GM19099 (cell line): ENCODE measurements at regions not wholly inside any gene's neighbourhood (a gene's known extent, or its start where the extent isn't known, plus 50 kb on each side); places are given as distances from the start of the nearest gene placed in this dataset.

Source experiments
- POLR2A ChIP-seq: IDR thresholded peaks from 3 replicates; pipeline ENCODE4 v1.6.1; 2011; ENCODE audit warnings: low read depth; ENCODE audit not compliant: insufficient read length; ENCODE audit errors: extremely low read depth

- TF ChIP-seq POLR2A: no peak
Observed at GRCh38 chr2:120949027-120949956, 213.6 kb downstream of the GLI2 start.

DNA sequence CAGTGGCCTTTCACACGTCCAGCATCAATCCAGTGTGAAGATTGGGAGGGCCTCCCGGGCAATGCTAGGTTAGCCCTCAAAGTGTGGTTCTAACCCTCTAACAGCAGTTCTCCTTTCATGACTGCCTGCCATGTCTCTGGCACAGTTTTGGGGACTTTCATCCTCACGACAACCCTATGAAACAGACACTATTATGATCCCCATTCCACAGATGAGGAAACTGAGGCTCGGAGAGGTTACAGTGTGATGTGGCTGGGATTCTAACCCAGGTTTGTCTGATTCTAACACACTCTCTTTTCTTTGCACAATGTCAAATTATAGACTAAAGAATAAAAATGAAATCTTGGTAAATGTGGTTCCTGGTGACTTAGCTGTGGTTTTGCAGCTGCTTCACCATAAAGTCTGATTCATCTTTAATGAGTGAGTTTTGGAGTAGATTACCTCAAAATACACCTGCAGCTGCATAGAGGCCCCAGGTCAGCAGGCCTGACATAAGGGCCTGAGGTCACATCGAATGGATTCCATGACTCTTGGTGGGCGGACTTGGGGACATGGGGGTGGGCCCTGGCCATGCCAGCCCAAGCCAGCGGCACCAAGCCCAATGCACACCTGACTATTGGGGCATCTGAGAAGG is 214.4 kb downstream of the GLI2 start:
- no peak for TF ChIP-seq POLR2A

- no peak for TF ChIP-seq POLR2A
Observed at GRCh38 chr2:120951693-120952092, 216.0 kb downstream of the GLI2 start.

- TF ChIP-seq POLR2A: no peak
Observed at GRCh38 chr2:120952318-120952717, 216.7 kb downstream of the GLI2 start.

DNA sequence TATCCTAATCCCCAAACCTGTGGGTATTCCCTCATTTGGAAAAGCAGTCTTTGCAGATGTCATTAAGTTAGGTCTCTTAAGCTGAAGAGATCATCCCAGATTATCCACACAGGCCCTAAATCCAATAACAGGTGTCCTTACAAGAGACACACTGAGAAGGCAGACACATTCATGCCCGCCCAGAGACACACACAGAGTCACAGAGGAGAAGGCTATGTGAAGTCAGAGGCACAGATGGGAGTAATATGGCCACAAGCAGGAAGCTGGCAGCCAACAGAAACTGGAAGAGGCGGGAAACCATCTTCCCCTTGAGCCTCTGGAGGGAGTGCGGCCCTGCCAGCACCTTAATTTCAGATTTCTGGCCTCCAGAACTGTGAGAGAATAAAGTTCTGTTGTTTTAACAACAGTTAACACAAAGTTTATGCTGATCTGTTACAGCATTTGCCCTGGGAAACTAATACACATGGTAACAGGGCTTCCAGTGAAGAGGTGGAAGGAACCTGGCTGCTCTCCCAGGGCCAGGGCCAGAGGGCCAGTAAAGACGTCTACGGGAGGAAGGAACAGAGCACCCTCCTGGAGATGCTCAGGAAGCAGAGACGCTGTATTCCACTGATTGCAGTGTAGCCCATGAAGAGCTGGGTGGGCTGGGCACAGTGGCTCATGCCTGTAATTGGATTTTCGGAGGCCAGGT is 217.5 kb downstream of the GLI2 start:
- no peak for TF ChIP-seq POLR2A

GRCh38 chr2:120953843-120954584 is 218.3 kb downstream of the GLI2 start:
- no peak for TF ChIP-seq POLR2A

GRCh38 chr2:120954939-120955338 is 219.3 kb downstream of the GLI2 start:
- TF ChIP-seq POLR2A: no peak

DNA sequence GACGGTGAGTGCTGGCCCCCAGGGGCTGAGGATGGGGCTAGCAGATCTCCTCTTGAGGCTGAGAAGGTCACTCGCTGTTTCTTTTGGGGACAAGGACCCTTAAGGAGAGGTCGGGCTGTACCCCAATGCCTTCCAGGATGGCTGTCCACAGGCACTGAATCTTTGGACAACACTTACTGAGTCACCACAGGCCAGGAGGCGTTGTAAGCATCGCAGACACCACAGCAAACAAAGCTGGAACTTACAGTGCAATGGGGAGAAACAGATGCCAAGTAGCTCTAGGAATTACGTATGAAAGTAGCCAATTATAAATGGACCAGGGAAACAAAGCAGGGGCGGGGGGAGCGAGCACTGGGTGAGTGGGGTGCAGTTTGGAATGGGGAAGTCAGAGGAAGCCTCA is 219.8 kb downstream of the GLI2 start:
- no peak for TF ChIP-seq POLR2A

DNA sequence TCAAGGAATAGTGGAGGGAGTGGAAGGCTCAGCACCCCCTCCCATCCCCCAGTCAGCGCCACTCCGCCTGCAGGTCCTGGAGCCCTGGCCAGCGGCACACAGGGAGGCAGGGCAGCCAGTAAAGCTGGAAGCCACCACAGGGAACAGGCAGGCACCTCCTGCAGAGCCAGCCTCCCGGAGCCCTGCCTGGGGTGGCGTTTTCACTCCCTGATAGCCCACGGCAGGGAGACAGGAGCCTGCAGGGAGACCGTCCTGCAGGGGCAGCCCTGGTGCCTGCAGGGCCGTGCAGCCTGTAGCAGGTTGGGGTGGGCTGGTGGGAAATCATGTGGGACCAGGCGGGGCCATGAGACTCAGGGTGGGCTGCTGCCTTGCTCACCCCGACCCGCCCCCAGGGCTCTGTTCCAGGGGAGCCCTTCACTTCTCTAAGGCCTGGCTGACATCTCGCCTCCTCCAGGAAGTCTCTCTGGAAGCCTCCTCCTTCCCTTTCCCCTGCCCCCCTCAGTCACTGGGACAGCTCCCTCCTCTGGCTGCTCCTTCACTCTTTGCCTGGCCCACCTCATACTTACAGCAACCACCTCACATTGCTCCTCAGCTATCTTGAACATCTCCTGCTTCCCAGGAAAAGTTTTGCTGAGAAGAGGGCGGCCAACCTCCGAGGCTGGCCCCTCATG is 221.0 kb downstream of the GLI2 start:
- no peak for TF ChIP-seq POLR2A

- no peak for TF ChIP-seq POLR2A
Observed at GRCh38 chr2:120957905-120958304, 222.2 kb downstream of the GLI2 start.

DNA sequence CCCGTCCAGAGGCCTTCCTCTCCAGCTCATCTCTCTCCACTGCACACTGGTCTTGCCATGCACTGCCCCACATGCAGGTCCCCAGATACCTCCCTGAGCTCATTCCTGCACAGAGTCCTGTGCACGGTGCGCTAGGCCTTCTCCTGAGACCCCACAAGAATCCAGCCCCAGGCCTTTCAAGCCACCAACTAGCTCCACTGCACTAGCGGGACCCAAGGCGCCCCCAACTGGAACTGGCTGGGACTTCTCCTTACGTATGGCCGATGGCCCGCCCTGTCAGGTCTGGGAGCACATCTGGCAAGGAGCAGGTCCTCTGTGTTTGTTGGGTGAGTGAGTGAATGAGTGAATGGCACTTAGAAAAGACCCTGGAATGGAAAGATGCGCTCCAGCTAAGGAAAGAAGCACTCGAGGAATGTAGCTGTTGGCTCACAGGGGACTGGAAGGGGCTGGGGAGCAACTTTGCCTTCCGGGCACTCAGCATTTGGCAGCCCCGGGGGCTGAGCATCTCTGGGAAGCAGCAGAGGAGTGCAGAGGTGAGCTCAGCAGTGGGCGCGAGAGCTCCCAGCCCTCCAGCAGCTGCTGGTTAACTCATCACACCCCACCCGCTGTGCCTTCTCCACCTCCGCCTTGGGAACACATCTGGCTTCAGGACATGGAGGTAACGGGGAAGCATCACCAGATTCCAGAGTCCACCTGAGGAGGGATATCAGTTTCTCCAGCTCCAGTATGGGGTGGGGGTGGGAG is 223.1 kb downstream of the GLI2 start:
- TF ChIP-seq POLR2A: no peak

GRCh38 chr2:120959426-120959825 is 223.8 kb downstream of the GLI2 start:
- TF ChIP-seq POLR2A: no peak

- TF ChIP-seq POLR2A: no peak
Observed at GRCh38 chr2:120960770-120961366, 225.2 kb downstream of the GLI2 start.

DNA sequence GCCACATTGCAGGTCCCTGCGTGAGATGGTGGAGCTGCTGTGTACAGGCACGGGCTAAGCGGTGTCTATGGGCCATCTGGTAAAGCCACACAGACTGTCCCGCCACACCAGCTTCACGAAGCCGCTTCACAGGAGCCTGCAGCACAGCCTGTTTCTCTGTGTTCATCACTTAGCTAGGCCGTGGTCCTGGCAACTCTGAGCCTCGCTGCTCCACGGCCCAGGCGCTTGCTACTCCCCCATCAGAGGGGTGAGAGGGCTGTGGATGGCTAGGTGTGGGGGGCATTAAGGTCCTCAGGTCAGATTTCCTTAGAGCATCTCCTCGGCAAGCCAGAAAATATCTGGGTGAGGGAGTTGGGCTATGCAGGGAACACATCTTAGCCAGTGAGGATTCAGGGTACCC is 225.7 kb downstream of the GLI2 start:
- TF ChIP-seq POLR2A: no peak
